AG04449 (cell line): ENCODE measurements at regions not wholly inside any gene's neighbourhood (a gene's known extent, or its start where the extent isn't known, plus 50 kb on each side); places are given as distances from the start of the nearest gene placed in this dataset.

Experiments
- CTCF ChIA-PET: fragments of 350-600 bp; formaldehyde crosslinking; extraction: SDS; loops from one replicate; lab custom pipeline; 2021; ENCODE audit warnings: antibody characterized with exemption; lab: Yijun Ruan, JAX
- POLR2A ChIA-PET: fragments of 400-600, 350-600 bp; formaldehyde crosslinking; extraction: SDS; loops from one replicate; lab custom pipeline; 2020; ENCODE audit warnings: antibody characterized with exemption, inconsistent platforms; lab: Yijun Ruan, JAX
- DNase-seq: peaks from one replicate; pipeline ENCODE4 v3.0.0-alpha.2; 2010; ENCODE audit warnings: low read depth, low spot score
- H3K4me3 ChIP-seq: 2 replicates; pipeline ENCODE4 v1.5.1; 2011; ENCODE audit warnings: low read depth, mild to moderate bottlenecking, control low read depth, low read length
- CTCF ChIP-seq: IDR thresholded peaks from one replicate; pipeline ENCODE4 v1.5.1; 2011; ENCODE audit warnings: mild to moderate bottlenecking, moderate library complexity, low read length, control low read depth, inconsistent platforms; ENCODE audit not compliant: insufficient read depth; ENCODE audit errors: missing control alignments

DNA sequence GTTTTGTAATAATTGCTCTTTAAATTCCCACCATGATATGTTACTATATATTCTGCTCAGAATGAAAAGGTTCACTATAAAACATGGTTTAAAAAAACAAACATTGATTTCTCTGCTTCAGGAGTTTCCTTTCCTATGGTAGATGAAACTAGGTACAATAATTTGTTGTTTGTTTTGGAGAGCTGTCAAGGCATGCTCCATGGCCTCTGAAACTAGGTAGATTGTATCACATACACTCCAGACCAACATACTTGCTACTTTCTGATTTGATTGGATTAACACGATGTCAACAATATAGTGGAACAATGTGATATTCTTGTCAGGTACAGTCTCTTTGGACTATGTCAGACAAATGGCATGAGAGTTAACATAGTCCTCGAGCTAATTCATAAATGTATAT is 452.7 kb upstream of the CDH9 start:
- no peak overlapping the region for H3K4me3 ChIP-seq
- no peak for TF ChIP-seq CTCF
- ChIA-PET CTCF (no interaction called here), POLR2A (no interaction called here)
- DNase-seq, result no peak

DNA sequence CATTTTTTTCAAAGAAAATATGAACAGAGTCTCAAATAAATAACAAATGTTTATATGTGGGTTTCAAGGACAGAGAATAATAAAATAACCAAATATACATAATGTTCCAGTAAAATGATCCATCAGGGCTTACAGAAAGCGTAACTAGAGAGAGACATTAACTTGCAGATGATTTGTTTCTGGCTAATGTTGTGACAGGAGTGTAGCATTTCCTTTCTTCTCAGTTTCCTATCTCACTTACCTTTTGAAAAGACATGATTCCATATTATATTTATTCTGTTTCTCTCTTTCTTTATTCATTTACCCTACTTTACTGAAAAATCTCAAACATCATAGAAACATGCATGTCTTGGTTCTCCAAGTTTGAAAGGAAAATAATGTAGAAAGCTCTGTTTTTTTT is 451.3 kb upstream of the CDH9 start:
- H3K4me3 ChIP-seq, result no peak overlapping the region
- POLR2A ChIA-PET, result no interaction called here
- CTCF ChIA-PET, result no interaction called here
- no peak for TF ChIP-seq CTCF
- DNase-seq, result no peak

- POLR2A ChIA-PET, result no interaction called here
- TF ChIP-seq CTCF, result no peak
- CTCF ChIA-PET, result no interaction called here
These were observed 444.3 kb upstream of the CDH9 start for GRCh38 chr5:27482663-27483062.

DNA sequence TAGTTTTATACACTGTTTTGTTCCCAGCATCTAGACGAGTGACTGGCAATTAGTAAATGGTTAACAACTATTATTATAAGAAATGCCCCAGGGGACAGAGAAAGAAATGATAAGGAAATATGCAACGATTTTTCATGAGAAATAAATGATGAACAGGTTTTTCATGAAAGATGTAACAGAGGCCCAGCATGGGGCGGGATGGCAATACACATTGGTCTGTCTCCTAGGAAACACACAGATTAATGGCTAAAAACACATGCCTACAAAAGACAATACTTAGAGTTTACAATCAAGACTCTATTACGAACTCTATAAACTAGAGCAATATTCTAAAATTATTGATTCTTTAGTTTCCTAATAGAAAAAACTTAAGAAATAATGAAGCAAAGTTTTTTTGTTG is 441.5 kb upstream of the CDH9 start:
- ChIA-PET CTCF (no interaction called here), POLR2A (no interaction called here)
- no peak overlapping the region for H3K4me3 ChIP-seq
- no peak for DNase-seq
- no peak for TF ChIP-seq CTCF

More at GRCh38 chr5:27482663-27483062, 444.3 kb upstream of the CDH9 start:
- no peak overlapping the region for H3K4me3 ChIP-seq
- DNase-seq, result no peak

DNA sequence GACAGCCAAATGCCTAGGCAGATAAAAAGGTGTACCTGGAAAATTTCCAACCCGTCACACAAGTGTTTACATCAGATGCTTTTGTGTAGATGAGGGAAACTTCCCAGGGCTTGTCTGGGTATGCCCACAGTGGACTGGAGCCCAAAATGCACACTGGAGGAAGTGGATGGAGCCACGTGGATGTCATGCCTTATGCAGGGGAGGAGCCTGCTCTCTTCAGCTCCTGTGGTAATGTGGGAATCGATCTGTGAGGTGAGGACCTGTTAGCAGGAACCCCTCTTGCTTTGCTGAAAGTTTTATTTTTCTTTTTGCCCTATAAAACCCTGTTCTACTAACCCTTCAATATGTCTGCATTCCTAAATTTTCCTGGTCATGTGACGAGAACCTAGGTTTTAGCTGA is 439.2 kb upstream of the CDH9 start:
- TF ChIP-seq CTCF, result no peak
- CTCF ChIA-PET, result no interaction called here
- no peak for DNase-seq
- POLR2A ChIA-PET, result no interaction called here
- no peak overlapping the region for H3K4me3 ChIP-seq

GRCh38 chr5:27476356-27476988 is 438.1 kb upstream of the CDH9 start:
- ChIA-PET CTCF (no interaction called here), POLR2A (no interaction called here)
- H3K4me3 ChIP-seq, result no peak overlapping the region
- DNase-seq, result no peak
- no peak for TF ChIP-seq CTCF
